Motor neuron (in vitro differentiated cells): ENCODE measurements at regions not wholly inside any gene's neighbourhood (a gene's known extent, or its start where the extent isn't known, plus 50 kb on each side); places are given as distances from the start of the nearest gene placed in this dataset.

ENCODE experiments used
- ATAC-seq, 8 experiments: fragments of 200-7000 bp; cut with Tn5 transposase; replicated peaks in 6 of 8; 2 replicates each; pipeline ENCODE4 v1.8.0; 2021; ENCODE audit warnings: mild to moderate bottlenecking in 8 of 8, moderate library complexity in 8 of 8
- H3K27ac ChIP-seq, 2 donors: fragments of 250-450 bp; sonication (Bioruptor Pico); 2 replicates each; pipeline ENCODE4 v1.9.0; 2021; ENCODE audit warnings: antibody characterized with exemption in 2 of 2, mild to moderate bottlenecking in 2 of 2, moderate library complexity in 1 of 2
- H3K4me1 ChIP-seq, 2 donors: fragments of 250-450 bp; sonication (Bioruptor Pico); replicated peaks in 1 of 2; 2 replicates each; pipeline ENCODE4 v1.6.1; 2021; ENCODE audit warnings: antibody characterized with exemption in 2 of 2, mild to moderate bottlenecking in 2 of 2, moderate library complexity in 1 of 2
- H3K4me3 ChIP-seq, 5 donors: fragments of 250-450 bp; sonication (Bioruptor Pico); 2 replicates each; pipeline ENCODE4 v1.9.0; 2021; ENCODE audit warnings: antibody characterized with exemption in 5 of 5, mild to moderate bottlenecking in 5 of 5, moderate library complexity in 4 of 5
- WGBS, 10 experiments: fragments of 450-650 bp; shearing (Covaris generic); methylation state at CpG; one replicate each; pipeline ENCODE4 v1.0.0; 2022; 5-methylcytosine and 5-hydroxymethylcytosine counted together
- in situ Hi-C, 9 experiments: fragments of 400-800 bp; cut with MboI; loops; one replicate each; pipeline ENCODE4 v1.15.0; 2021; ENCODE audit warnings: low sequenced_read_pairs in 9 of 9, low pct_unique_long_range_greater_than_20kb in 2 of 9; ENCODE audit not compliant: unreplicated experiment in 9 of 9

DNA sequence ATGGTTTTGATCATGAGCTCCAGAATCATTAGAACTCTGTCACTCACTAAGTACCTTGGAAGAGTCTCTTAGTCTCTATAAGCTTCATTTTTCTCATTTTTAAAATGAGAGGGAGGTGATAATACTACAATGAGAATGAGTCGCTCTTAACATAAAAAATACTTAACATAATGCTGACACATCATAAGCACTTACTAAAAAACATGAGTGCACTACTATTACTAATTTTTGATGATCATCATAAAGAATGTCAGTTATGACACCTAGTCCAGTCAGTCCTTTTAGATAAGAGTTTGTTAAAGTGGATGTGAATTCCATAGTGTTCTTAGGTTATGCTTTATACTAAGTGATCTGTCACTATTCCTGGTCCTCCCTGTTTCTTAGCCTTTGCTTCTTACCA is 200.4 kb upstream of the SLC24A2 start:
- in situ Hi-C loops, result no loop called here
- Histone ChIP-seq H3K4me3 (no peak overlapping the region), H3K27ac (no peak overlapping the region), H3K4me1 (peaks cover 0 to 8% of the 10 kb centered on the region in 2 donors)
- WGBS, 10 experiments, result 14 to 100% (median 86%) methylated on average over 1 of the region's 1 CpG; no CpG with 5 or more reads in 1 of the 10 experiments
- ATAC-seq, result no peak

DNA sequence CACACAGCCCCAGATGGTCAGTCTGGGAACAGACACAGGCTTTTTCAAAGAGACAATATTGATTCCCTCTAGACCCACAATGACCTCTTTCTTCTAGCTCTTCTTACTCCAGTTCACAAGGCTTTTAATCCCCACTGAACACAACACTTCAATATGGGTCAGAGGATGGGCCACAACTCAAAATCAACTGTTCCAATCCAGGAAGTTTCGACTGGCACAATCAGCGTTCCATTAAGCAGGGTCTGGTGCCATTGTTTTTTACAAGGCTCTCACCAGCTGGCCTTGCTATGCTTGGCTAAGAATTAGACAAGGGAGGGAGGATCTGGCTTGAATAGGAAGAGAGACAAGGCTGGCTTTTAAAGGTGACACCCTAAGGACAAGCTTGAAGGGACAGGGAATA is 199.4 kb upstream of the SLC24A2 start:
- in situ Hi-C loops, result no loop called here
- Histone ChIP-seq H3K4me3 (no peak overlapping the region), H3K27ac (no peak overlapping the region), H3K4me1 (peaks cover 0 to 8% of the 10 kb centered on the region in 2 donors)
- WGBS, 10 experiments, result 10 to 80% (median 35%) methylated on average over 1 to 2 of the region's 2 CpGs; no CpG with 5 or more reads in 5 of the 10 experiments
- peak in 4 of 8 experiments; percentile 13 to 44 (median 36) for ATAC-seq

DNA sequence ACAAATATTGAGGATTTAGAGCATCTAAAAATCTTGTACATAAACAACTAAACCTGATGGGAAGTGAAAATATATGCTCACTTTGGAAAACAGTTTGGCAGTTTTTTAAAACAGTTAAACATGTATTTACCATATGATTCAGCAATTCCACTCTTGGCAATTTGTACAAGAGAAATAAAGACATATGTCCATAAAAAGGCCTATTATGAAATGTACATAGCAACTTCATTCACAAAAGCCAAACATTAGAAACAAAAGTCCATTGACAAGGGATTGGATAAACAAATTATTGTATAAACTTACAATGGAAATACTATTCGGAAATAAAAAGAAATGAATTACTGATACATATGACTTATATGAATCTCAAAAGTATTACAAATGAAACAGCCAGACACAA is 196.2 kb upstream of the SLC24A2 start:
- Histone ChIP-seq H3K27ac (no peak overlapping the region), H3K4me3 (no peak overlapping the region), H3K4me1 (peaks cover 0 to 8% of the 10 kb centered on the region in 2 donors)
- in situ Hi-C loops, result no loop called here
- WGBS, 10 experiments, result 77 to 100% (median 100%) methylated on average over 1 of the region's 1 CpG; no CpG with 5 or more reads in 2 of the 10 experiments
- no peak for ATAC-seq

DNA sequence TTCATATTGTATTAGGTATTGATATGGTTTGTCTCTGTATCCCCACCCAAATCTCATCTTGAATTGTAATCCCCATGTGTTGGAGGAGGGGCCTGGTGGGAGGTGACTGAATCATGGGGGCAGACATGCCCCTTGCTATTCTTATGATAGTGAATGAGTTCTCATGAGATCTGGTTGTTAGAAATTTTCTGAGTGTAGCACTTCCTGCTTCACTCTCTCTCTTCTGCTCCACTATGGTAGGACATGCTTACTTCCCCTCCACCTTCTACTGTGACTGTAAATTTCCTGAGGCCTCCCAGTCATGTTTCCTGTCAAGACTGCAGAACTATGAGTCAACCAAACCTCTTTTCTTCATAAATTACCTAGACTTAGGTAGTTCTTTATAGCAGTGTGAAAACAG is 187.4 kb upstream of the SLC24A2 start:
- no peak overlapping the region for H3K4me3 ChIP-seq
- H3K4me1 ChIP-seq, result peaks cover 0 to 2% of the 10 kb centered on the region in 2 donors
- in situ Hi-C loops, result no loop called here
- no peak overlapping the region for H3K27ac ChIP-seq
- ATAC-seq, result no peak

DNA sequence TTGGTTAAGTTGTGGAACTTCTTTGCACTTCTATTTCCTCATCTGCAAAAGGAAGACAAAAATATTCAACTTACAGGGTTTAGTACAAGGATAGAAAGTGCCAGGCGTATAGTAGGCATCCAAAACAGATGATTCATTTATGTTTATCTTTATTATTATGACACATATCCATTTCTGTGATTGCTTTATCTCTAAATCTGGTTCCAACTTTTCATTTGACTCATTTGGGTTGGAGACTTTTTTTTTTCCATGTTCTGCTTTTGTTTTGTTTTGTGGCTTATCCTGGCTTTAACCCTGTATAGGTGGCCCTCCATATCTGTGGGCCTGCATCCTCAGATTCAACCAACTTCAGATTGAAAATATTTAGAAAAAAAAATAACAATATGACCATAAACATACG is 186.7 kb upstream of the SLC24A2 start:
- WGBS, 10 experiments, result 14 to 100% (median 69%) methylated on average over 1 to 2 of the region's 2 CpGs; no CpG with 5 or more reads in 1 of the 10 experiments
- ATAC-seq, result no peak
- Histone ChIP-seq H3K27ac (no peak overlapping the region), H3K4me1 (peaks cover 0 to 2% of the 10 kb centered on the region in 2 donors), H3K4me3 (no peak overlapping the region)
- in situ Hi-C loops, result no loop called here

DNA sequence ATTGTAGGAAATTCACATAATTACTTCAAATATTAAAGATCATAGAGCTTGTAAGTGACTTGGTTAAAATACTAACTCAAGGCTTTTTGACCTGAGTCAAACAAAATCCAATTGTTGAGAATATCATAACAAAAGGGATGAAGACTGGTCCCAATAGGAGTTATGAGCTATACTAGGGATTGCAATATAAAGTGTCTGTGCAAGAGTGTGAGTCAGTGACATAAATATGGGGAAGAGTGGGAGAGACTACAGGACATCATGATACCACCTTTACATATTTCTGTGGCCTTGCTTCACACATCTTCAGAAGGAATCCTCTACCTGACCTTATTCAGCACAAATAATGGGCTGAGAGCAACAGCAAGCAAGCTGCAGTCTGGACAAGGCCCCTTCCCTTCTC is 180.9 kb upstream of the SLC24A2 start:
- in situ Hi-C loops, result no loop called here

DNA sequence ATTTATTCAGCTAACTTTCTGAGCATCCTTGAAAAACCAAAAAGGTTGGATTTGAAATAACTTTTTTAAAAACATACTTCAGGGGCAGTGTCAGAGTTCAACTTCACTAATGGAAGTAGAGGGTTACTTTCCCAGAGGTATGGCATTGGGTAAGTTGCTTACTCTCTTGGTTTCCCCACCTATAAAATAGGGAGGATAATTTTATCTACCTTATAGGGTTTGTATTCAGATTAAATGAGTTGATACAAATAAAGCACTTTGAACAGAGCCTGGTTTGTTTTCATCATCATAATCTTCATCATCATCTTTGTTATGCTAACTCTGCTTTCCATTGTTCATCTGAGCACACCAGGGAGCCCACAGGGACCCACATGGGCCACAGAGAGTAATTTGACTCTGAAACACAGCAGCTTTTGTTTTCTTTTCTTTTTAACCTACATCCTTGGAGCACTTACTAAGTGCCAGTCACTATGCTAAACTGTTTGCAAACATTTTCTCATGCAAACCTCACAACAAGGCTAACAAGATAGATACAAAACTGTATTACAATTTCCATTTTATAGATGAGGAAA is 179.1 kb upstream of the SLC24A2 start:
- Histone ChIP-seq H3K27ac (no peak overlapping the region), H3K4me1 (peaks cover 1 to 10% of the 10 kb centered on the region in 2 donors), H3K4me3 (no peak overlapping the region)
- no peak for ATAC-seq
- in situ Hi-C loops, result no loop called here

More for the DNA sequence above, 180.9 kb upstream of the SLC24A2 start:
- no peak overlapping the region for H3K4me3 ChIP-seq
- ATAC-seq, result no peak
- peaks cover 2 to 10% of the 10 kb centered on the region in 2 donors for H3K4me1 ChIP-seq
- H3K27ac ChIP-seq, result no peak overlapping the region

DNA sequence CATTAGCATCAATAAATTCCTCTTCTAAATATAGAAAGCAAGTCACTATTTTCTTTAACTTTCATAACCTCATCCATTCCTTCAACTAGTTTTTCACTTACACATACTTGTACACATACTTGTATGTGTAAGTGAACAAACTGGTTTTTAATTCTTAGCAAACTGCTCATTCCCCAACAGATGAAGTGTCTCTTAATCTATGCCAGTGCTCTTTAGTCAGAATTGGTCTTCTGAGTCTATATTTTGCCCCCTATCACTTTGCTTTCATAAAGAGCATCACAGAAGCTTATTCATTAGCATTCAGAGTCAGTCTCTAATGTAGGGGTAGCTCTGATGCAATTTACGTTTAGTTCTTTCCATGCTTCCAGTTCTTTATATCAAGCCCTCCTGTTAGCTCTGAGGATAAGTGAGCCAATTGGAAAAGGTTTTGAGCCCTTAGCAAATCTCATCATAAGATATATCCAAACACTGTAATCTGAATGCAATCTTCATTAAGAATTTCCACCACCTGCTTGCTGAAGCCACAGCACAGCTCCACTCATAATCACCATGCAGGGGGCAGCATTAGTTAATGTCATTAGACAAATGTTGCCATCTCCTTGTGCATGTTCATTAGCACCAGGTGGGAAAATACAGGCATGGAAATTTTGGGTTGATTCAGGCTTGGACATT is 178.5 kb upstream of the SLC24A2 start:
- H3K27ac ChIP-seq, result no peak overlapping the region
- 50 to 83% (median 67%) methylated on average over 1 of the region's 1 CpG; no CpG with 5 or more reads in 1 of the 10 experiments for WGBS, 10 experiments
- in situ Hi-C loops, result no loop called here
- peak in 2 of 8 experiments; percentile 25 to 58 for ATAC-seq
- H3K4me3 ChIP-seq, result no peak overlapping the region
- H3K4me1 ChIP-seq, result peaks cover 0 to 10% of the 10 kb centered on the region in 2 donors

DNA sequence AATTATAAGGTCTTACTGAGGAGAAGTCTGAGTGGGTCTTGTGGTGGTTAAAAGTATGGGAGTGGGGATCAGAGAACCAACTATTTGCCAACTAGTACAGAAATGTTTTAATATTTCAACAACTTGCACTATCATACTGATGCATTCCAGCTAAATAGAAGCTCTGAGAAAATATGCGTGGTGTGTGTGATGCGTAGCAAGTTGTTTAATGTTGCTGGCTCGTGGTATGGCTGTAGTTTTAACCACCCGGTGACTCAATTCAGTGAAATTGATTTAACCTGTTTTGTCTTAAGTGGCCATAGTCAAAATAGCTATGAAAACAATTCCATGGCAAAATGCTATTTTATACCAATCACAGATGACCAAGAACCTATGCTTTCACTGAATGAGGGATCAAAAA is 176.5 kb upstream of the SLC24A2 start:
- no peak overlapping the region for H3K27ac ChIP-seq
- H3K4me3 ChIP-seq, result no peak overlapping the region
- peaks cover 0 to 10% of the 10 kb centered on the region in 2 donors for H3K4me1 ChIP-seq
- no peak for ATAC-seq
- WGBS, 10 experiments, result 27 to 100% (median 92%) methylated on average over 1 to 4 of the region's 4 CpGs; no CpG with 5 or more reads in 2 of the 10 experiments
- in situ Hi-C loops, result no loop called here

DNA sequence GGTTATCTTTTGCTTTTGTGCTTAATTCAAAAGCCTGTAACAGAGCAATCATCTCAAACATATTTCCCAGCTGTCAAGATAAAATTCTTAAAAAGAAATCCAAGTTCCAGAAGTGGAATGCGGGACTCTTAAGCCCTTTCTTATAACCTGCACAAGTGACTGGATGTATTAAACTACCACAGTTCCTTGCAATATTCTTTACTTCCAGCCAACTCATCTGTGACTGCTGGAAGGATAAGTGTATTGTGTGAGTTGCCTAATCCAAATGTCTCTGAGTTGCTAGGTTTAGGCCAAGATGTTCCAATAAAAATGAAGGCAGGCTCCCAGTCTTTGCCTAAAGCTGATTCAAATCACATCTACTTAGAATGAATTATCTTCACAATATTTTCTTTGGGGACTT is 159.2 kb upstream of the SLC24A2 start:
- H3K27ac ChIP-seq, result no peak overlapping the region
- H3K4me3 ChIP-seq, result no peak overlapping the region
- peaks cover 26 to 27% of the 10 kb centered on the region in 2 donors for H3K4me1 ChIP-seq
- ATAC-seq, result no peak
- WGBS, 10 experiments, result 17 to 100% (median 95%) methylated on average over 1 of the region's 1 CpG; no CpG with 5 or more reads in 4 of the 10 experiments
- in situ Hi-C loops, result loop anchor here in 4 of 9 experiments (25.0 kb wide), 5 partner anchors 414 to 1164 kb away; partner anchors contain the start of gene MLLT3 (in 1 of the 4)

DNA sequence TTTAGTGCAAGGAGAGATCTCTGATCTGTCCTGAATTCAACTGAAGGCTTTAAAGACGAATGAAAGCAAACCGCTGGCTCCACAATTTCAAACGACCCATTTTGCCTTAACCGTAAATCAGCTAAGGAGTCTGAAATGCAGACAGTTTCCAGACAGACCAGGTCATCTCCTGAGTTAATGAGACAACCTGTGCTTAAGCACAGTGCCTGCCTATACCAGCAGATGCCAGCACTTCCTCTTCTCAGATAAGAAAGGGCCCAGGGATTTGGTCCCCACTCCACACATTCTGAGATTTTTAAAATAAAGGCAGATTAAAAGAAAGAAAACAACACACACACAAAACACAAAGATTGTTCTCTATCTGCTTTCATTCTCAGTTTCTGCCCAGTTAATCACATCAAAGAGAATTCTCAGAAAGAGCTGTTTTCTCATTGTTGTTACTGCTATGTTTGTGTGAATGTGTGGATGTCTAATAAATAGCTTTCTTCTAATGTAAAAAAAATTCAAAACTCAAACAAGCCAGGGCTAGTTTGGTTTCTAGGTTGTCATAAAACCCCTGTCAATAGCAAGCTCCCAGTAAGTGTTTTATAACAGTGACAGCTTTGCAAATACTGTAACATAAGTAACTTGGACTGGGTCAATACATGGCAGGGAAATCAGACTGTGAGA is 157.7 kb upstream of the SLC24A2 start:
- H3K4me3 ChIP-seq, result no peak overlapping the region
- peaks cover 28 to 33% of the 10 kb centered on the region in 2 donors for H3K4me1 ChIP-seq
- WGBS, 10 experiments, result 36 to 73% (median 48%) methylated on average over 3 to 4 of the region's 4 CpGs; no CpG with 5 or more reads in 5 of the 10 experiments
- in situ Hi-C loops, result loop anchor here in 4 of 9 experiments (25.0 kb wide), 5 partner anchors 416 to 1166 kb away; partner anchors contain the start of gene MLLT3 (in 1 of the 4)
- H3K27ac ChIP-seq, result no peak overlapping the region
- peak; percentile 64 to 96 (median 78) for ATAC-seq

DNA sequence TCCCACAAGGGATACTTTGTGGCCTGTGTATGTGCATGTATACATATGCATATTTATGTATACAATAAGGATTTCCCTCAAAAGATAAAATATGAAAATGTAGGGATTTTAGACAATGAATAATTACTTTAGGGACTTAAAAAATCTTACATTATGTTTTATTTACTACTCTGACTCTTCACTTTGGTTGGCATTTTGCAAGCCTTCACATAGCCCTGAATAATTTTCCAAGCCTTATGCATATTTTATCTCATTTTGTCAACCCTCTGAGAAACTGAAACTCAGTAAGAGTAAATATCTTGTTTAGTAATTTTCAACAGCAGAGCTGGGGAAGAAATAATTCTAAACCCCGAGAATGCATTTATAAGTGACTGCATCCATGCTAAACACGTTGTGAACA is 153.0 kb upstream of the SLC24A2 start:
- no peak overlapping the region for H3K27ac ChIP-seq
- peak in 1 of 8 experiments; percentile 75 for ATAC-seq
- H3K4me3 ChIP-seq, result no peak overlapping the region
- WGBS, 10 experiments, result 17 to 100% (median 73%) methylated on average over 1 to 2 of the region's 2 CpGs; no CpG with 5 or more reads in 2 of the 10 experiments
- in situ Hi-C loops, result loop anchor here in 4 of 9 experiments (25.0 kb wide), 5 partner anchors 420 to 1170 kb away; partner anchors contain the start of gene MLLT3 (in 1 of the 4)
- peaks cover 41 to 57% of the 10 kb centered on the region in 2 donors for H3K4me1 ChIP-seq
